ENCODE measurements at regions not wholly inside any gene's neighbourhood (a gene's known extent, or its start where the extent isn't known, plus 50 kb on each side); places are given as distances from the start of the nearest gene placed in this dataset.

- peaks cover 0 to 15% (median 2%) of the 10 kb centered on the region in 3 experiments; a peak in 4 of 7 replicates for H3K36me3 Mint-ChIP-seq (ENCODE audit: insufficient read depth in 1 of 3, low read depth in 3 of 3)
- H3K27ac Mint-ChIP-seq, result peak overlapping the region in 2 of 3 experiments; percentile 56 to 61; a peak in 2 of 7 replicates
- Histone ChIP-seq H2BK20ac (ENCODE audit: low read depth, low read length, poor library complexity, severe bottlenecking) (no peak overlapping the region), H3K4me2 (ENCODE audit: insufficient read depth, insufficient read length, low read length) (no peak overlapping the region), H4K5ac (ENCODE audit: insufficient read length, low read depth, low read length) (no peak overlapping the region), H2AK5ac (ENCODE audit: insufficient read length, low read length) (no peak overlapping the region), H3K27me3 (ENCODE audit: insufficient read depth, low read length) (no peaks in the 10 kb centered on the region), H4K20me1 (ENCODE audit: control insufficient read depth, insufficient read depth, insufficient read length) (no peaks in the 10 kb centered on the region), H3K14ac (ENCODE audit: insufficient read depth, low read length) (no peak overlapping the region), H3T11ph (ENCODE audit: low read length) (no peak overlapping the region), H3K23me2 (ENCODE audit: insufficient read length, low read depth, low read length, poor library complexity, severe bottlenecking) (no peaks in the 10 kb centered on the region), H3K4me1 (ENCODE audit: insufficient read depth, low read length) (no peaks in the 10 kb centered on the region), H3K79me2 (ENCODE audit: insufficient read depth, low read length) (no peaks in the 10 kb centered on the region), H3K27ac (ENCODE audit: insufficient read length, low read depth, low read length) (no peak overlapping the region), H2AFZ (ENCODE audit: low read length) (no peak overlapping the region), H4K8ac (replicated peaks; ENCODE audit: insufficient read length, low read depth, low read length) (no peak overlapping the region), H3K9me3 (ENCODE audit: control insufficient read depth, low read depth, low read length) (no peaks in the 10 kb centered on the region), H4K91ac (ENCODE audit: insufficient read length, low read depth, low read length) (no peak overlapping the region), H2BK5ac (ENCODE audit: insufficient read length, low read length) (no peak overlapping the region), H2BK120ac (ENCODE audit: low read depth, low read length, poor library complexity, severe bottlenecking) (no peak overlapping the region), H3K56ac (ENCODE audit: insufficient read length, low read depth, low read length) (no peak overlapping the region), H2BK15ac (ENCODE audit: low read depth, low read length) (no peak overlapping the region), H3K9ac (ENCODE audit: extremely low read depth, insufficient read length, low read length) (no peak overlapping the region), H3K4ac (ENCODE audit: low read depth, low read length) (no peak overlapping the region), H2BK12ac (ENCODE audit: insufficient read length, low read depth, low read length) (no peak overlapping the region), H3K23ac (ENCODE audit: insufficient read length, low read depth, low read length) (no peak overlapping the region), H3K18ac (ENCODE audit: insufficient read length, low read depth, low read length) (no peak overlapping the region), H3K79me1 (ENCODE audit: insufficient read depth, low read depth, low read length, poor library complexity, severe bottlenecking) (no peaks in the 10 kb centered on the region)
- peak overlapping the region in 1 of 2 experiments; percentile 49; a peak in 1 of 5 replicates for H3K4me3 Mint-ChIP-seq
- H3K9me3 Mint-ChIP-seq, result peaks cover 6 to 7% of the 10 kb centered on the region in 2 experiments; a peak in 2 of 5 replicates
- peaks cover 22 to 30% of the 10 kb centered on the region in 2 experiments for H3K4me1 Mint-ChIP-seq
- TF ChIP-seq CTCF (conservative IDR thresholded peaks at IDR 0.05), result no peak
- no peak for DNase-seq
- H3K27me3 Mint-ChIP-seq (ENCODE audit: low read depth), result no peaks in the 10 kb centered on the region
- no CpG with 5 or more reads among the region's 2 CpGs for WGBS (ENCODE audit: extremely low coverage, insufficient read length, low lambda C conversion rate)
Observed at GRCh38 chr2:49359721-49360406, 205.5 kb upstream of the FSHR start.
